ENCODE measurements at regions not wholly inside any gene's neighbourhood (a gene's known extent, or its start where the extent isn't known, plus 50 kb on each side); places are given as distances from the start of the nearest gene placed in this dataset.

DNA sequence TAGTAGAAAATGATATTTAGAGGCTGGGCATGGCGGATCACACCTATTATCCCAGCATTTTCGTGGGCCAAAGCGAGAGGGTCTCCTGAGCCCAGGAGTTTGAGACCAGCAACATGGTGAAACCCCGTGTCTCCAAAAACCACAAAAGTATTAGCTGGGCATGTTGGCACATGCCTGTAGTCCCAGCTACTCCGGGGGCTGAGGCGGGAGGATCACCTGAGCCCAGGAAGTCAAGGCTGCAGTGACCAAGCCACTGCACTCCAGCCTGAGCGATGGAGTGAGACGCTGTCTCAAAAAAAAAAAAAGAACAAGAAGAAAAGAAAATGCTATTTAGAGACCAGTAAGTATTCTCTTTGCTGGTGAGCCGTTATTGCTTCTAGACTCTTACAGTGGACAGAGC lies 79.2 kb upstream of the MDM1 start:
- TF ChIP-seq, protein P1, sequence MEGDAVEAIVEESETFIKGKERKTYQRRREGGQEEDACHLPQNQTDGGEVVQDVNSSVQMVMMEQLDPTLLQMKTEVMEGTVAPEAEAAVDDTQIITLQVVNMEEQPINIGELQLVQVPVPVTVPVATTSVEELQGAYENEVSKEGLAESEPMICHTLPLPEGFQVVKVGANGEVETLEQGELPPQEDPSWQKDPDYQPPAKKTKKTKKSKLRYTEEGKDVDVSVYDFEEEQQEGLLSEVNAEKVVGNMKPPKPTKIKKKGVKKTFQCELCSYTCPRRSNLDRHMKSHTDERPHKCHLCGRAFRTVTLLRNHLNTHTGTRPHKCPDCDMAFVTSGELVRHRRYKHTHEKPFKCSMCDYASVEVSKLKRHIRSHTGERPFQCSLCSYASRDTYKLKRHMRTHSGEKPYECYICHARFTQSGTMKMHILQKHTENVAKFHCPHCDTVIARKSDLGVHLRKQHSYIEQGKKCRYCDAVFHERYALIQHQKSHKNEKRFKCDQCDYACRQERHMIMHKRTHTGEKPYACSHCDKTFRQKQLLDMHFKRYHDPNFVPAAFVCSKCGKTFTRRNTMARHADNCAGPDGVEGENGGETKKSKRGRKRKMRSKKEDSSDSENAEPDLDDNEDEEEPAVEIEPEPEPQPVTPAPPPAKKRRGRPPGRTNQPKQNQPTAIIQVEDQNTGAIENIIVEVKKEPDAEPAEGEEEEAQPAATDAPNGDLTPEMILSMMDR (IDR thresholded peaks at IDR 0.05; ENCODE audit: unreplicated experiment) = no peak
- Mint-ChIP-seq H3K4me3 (ENCODE audit: unreplicated experiment) (no peak overlapping the region), H3K27ac (ENCODE audit: unreplicated experiment) (no peak overlapping the region), H3K27me3 (ENCODE audit: unreplicated experiment) (peaks cover 3% of the 10 kb centered on the region), H3K4me1 (ENCODE audit: unreplicated experiment) (peaks cover 5% of the 10 kb centered on the region), H3K36me3 (ENCODE audit: low read depth, unreplicated experiment) (no peaks in the 10 kb centered on the region), H3K9me3 (ENCODE audit: unreplicated experiment) (no peaks in the 10 kb centered on the region)
- DNase-seq (ENCODE audit: low spot score) = no peak

DNA sequence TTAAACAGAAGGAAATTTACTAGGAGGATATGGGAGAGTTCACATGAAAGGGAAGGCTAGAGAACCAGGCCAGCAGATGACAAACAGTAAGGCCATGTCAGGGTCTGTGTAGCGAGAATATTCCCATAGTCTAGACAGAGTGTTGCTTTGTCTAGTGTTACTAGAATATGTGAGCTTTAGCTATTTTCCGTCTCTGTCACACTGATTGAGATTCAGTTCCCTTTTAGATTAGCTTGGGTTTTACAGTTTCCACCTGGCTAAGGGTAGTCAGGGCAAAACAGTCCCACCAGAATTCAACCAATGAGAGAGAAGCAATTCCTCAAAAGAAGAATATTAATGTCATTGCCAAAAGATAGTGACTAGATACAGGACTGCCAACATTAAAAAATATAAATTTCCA lies 82.8 kb upstream of the MDM1 start:
- H3K4me1 Mint-ChIP-seq (ENCODE audit: unreplicated experiment) = no peaks in the 10 kb centered on the region
- DNase-seq (ENCODE audit: low spot score) = no peak
- no peak overlapping the region for H3K27ac Mint-ChIP-seq (ENCODE audit: unreplicated experiment)
- H3K36me3 Mint-ChIP-seq (ENCODE audit: low read depth, unreplicated experiment) = no peaks in the 10 kb centered on the region
- peaks cover 1% of the 10 kb centered on the region for H3K27me3 Mint-ChIP-seq (ENCODE audit: unreplicated experiment)
- TF ChIP-seq, protein P1 (IDR thresholded peaks at IDR 0.05; ENCODE audit: unreplicated experiment) = no peak
- H3K9me3 Mint-ChIP-seq (ENCODE audit: unreplicated experiment) = no peaks in the 10 kb centered on the region
- H3K4me3 Mint-ChIP-seq (ENCODE audit: unreplicated experiment) = no peak overlapping the region

DNA sequence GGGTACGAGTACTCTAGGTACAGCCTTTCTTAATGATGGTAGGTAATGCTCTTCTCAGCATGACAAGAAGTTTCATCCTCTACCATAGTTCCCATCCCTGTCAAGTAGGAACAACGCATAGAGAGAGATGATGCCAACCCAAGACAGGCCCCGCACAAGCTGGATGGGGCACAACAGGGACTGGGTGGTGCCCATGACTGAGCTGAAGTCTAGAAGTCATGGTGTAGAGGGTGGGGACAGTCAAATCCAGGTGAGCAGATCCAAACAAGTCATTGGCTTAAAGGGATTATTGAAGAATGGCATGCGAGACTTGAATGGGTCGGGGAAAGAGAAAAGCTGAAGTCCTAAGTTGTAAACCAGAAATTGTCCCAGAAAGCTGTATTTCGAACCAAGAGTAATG lies 84.2 kb upstream of the MDM1 start:
- no peaks in the 10 kb centered on the region for H3K36me3 Mint-ChIP-seq (ENCODE audit: low read depth, unreplicated experiment)
- H3K4me1 Mint-ChIP-seq (ENCODE audit: unreplicated experiment) = no peaks in the 10 kb centered on the region
- peaks cover 1% of the 10 kb centered on the region for H3K27me3 Mint-ChIP-seq (ENCODE audit: unreplicated experiment)
- no peak overlapping the region for H3K4me3 Mint-ChIP-seq (ENCODE audit: unreplicated experiment)
- peak overlapping the region; percentile 30 for H3K27ac Mint-ChIP-seq (ENCODE audit: unreplicated experiment)
- TF ChIP-seq, protein P1 (IDR thresholded peaks at IDR 0.05; ENCODE audit: unreplicated experiment) = no peak
- no peaks in the 10 kb centered on the region for H3K9me3 Mint-ChIP-seq (ENCODE audit: unreplicated experiment)
- DNase-seq (ENCODE audit: low spot score) = no peak

DNA sequence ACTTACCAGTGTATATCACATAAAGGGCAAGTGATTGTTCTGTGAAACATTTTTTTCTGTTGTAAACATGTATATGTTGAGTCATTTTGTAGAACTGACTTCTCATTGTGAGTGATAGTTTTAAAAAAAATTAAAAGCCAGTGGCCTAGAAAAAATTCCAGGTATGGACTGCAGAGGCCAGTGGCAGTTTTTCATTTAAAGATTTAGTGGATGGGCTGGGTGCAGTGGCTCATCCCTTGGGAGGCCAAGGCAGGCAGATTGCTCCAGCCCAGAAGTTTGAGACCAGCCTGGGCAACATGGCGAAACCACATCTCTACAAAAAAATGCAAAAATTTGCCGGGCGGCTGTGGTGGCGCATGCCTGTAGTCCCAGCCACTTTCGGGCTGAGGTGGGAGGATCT lies 84.7 kb upstream of the MDM1 start:
- DNase-seq (ENCODE audit: low spot score) = no peak
- H3K27me3 Mint-ChIP-seq (ENCODE audit: unreplicated experiment) = peaks cover 1% of the 10 kb centered on the region
- no peaks in the 10 kb centered on the region for H3K36me3 Mint-ChIP-seq (ENCODE audit: low read depth, unreplicated experiment)
- H3K4me1 Mint-ChIP-seq (ENCODE audit: unreplicated experiment) = no peaks in the 10 kb centered on the region
- no peak overlapping the region for H3K27ac Mint-ChIP-seq (ENCODE audit: unreplicated experiment)
- TF ChIP-seq, protein P1 (IDR thresholded peaks at IDR 0.05; ENCODE audit: unreplicated experiment) = no peak
- H3K4me3 Mint-ChIP-seq (ENCODE audit: unreplicated experiment) = no peak overlapping the region
- no peaks in the 10 kb centered on the region for H3K9me3 Mint-ChIP-seq (ENCODE audit: unreplicated experiment)

DNA sequence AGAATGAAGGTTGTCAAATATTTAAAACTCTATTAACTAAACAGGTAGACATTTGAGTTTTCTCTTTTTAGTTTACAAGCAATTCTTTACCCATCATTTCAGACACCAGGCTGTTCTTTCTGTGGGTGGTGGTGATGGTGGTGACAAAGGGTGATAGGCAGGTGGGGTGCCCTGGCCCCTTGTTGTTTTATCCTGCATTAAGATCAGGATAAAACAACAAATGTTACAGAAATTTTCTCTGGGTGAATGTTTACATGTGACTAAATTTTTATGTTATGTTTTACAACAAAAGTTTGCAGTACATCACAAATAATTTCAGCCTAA lies 85.9 kb upstream of the MDM1 start:
- no peak for DNase-seq (ENCODE audit: low spot score)
- H3K36me3 Mint-ChIP-seq (ENCODE audit: low read depth, unreplicated experiment) = no peaks in the 10 kb centered on the region
- no peaks in the 10 kb centered on the region for H3K4me1 Mint-ChIP-seq (ENCODE audit: unreplicated experiment)
- H3K27ac Mint-ChIP-seq (ENCODE audit: unreplicated experiment) = no peak overlapping the region
- no peaks in the 10 kb centered on the region for H3K9me3 Mint-ChIP-seq (ENCODE audit: unreplicated experiment)
- no peak overlapping the region for H3K4me3 Mint-ChIP-seq (ENCODE audit: unreplicated experiment)
- TF ChIP-seq, protein P1 (IDR thresholded peaks at IDR 0.05; ENCODE audit: unreplicated experiment) = no peak
- peaks cover 4% of the 10 kb centered on the region for H3K27me3 Mint-ChIP-seq (ENCODE audit: unreplicated experiment)

Data from endothelial cell (in vitro differentiated cells).